Thyroid gland (tissue), 4 donors: ENCODE measurements at regions not wholly inside any gene's neighbourhood (a gene's known extent, or its start where the extent isn't known, plus 50 kb on each side); places are given as distances from the start of the nearest gene placed in this dataset.

ENCODE experiments used
- CTCF ChIP-seq, 6 experiments: fragments of 200-600 bp in 3 of 6; fragments of 450-650 bp in 3 of 6; sonication (generic) in 3 of 6; IDR thresholded peaks; one replicate each; pipeline ENCODE4 v1.5.1; 2016 to 2019; ENCODE audit warnings: antibody characterized with exemption in 6 of 6, mild to moderate bottlenecking in 2 of 6, inconsistent platforms in 1 of 6, moderate library complexity in 1 of 6
- POLR2A ChIP-seq, 2 donors: fragments of 450-650 bp; IDR thresholded peaks; one replicate each; pipeline ENCODE4 v1.6.1; 2017; ENCODE audit warnings: antibody characterized with exemption in 2 of 2, mild to moderate bottlenecking in 2 of 2, moderate library complexity in 1 of 2

- no peak for TF ChIP-seq CTCF (IDR thresholded peaks at IDR 0.05)
- TF ChIP-seq POLR2A (IDR thresholded peaks at IDR 0.05): no peak
Observed at GRCh38 chr10:88152728-88153133, 289.3 kb downstream of the PTEN start.
